SH-SY5Y (cell line): ENCODE measurements at regions not wholly inside any gene's neighbourhood (a gene's known extent, or its start where the extent isn't known, plus 50 kb on each side); places are given as distances from the start of the nearest gene placed in this dataset.

Experiments used
- GATA2 ChIP-seq: IDR thresholded peaks from 2 replicates; pipeline ENCODE4 v1.6.1; 2011; ENCODE audit warnings: mild to moderate bottlenecking, low read depth, low read length
- GATA3 ChIP-seq: IDR thresholded peaks from 2 replicates; pipeline ENCODE4 v1.6.1; 2011; ENCODE audit warnings: low read depth, mild to moderate bottlenecking, low read length, moderate library complexity

DNA sequence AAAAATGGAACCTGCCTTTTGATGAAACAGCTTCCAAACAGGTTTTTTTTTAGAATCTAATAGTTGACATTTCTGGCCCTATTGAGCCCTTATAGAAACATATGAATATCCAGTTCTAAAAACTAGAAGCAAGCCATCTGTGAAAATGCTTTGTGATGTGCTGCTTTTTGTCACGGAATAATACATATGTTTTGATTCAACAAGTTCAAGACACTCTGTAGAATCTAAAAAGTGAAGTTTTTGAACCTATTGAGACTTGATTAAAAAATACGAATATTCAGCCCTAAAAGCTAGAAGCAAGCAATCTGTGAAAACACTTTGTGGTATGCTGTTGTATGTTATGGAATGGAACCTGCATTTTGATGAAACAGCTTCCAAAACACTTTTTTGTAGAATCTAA lies 106.7 kb upstream of the VPREB1 start:
- no peak for TF ChIP-seq GATA3
- TF ChIP-seq GATA2 = no peak

DNA sequence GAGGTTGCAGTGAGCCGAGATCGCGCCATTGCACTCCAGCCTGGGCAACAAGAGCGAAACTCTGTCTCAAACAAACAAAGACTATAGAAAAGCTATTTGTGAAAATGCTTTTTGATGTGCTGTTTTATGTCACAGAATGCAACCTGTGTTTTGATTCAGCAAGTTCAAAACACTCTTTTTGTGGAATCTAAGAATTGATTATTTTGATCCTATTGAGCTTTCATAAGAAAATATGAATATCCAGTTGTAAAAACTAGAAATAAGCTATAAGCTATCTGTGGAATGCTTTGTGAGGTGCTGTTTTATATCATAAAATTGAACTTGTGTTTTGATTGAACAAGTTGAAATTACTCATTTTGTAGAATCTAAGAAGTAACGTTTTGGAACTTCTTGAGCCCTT lies 110.7 kb upstream of the VPREB1 start:
- TF ChIP-seq GATA2 (no peak), GATA3 (no peak)

DNA sequence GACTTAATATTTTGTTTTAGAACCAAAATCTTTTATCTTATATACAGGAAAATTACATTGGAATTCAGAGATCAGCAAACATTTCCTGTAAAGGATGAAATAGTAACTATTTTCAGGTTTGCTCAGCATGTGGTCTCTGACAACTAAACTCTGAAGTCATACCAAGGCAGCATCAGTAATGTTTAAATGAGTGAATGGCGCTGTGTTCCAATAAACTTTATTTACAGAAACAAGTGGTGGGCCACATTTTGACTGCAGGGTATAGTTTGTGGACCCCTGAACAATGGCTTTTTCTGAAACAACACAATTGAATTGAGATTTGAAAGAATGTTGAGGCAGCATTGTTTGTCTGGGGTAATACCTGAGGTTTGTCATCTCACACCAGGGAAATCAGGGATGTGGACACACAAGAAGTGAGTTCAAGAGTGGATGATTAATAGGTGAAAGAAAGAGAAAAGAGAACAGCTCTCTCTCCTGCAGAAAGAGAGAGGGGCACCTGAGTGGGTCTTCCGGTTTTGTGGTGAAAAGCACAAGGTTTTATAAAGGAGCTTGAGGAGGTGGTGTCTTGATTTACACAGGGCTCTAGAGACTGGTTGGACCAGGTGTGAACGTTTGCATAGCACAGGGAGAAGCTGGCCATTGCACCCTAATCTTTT lies 113.5 kb upstream of the VPREB1 start:
- TF ChIP-seq GATA2 (no peak), GATA3 (no peak)

DNA sequence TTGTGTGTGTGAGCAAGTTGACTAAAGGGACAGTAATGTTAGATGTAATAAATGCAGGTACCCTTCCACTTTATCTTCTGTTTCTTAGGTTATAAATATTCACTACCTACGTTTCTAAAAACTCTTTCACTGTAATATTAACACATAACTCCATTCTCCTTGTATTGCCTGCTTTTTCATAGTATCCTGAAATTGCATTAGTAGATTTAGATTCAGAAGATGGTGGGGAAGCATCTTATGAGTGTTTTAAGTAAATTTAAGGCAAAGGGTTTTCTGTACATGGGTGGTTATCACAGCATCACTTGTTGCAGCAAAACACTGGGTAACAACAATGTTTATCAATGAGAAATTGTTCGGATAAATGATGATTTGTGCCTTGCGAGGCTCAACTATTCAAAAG lies 115.2 kb upstream of the VPREB1 start:
- no peak for TF ChIP-seq GATA3

DNA sequence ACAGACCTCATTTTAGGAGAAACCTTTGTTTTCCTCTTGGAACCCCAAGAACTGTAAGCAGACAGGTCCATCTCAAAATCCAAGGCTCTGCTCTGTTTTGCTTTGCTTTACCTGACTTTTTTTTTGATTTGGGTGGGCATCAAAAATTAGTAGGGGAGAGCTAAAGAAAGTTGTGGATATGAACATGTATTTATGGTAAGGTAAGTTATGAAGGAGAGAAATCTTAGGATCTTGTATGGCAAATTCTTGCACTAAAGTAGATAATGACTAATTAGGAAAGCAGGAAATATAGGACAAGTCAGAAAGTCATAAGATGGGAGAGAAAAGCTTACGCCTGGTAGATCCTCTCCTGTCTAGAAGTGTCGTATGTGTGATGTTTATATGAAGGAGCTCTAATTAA lies 116.1 kb upstream of the VPREB1 start:
- TF ChIP-seq GATA3 (no peak), GATA2 (no peak)

DNA sequence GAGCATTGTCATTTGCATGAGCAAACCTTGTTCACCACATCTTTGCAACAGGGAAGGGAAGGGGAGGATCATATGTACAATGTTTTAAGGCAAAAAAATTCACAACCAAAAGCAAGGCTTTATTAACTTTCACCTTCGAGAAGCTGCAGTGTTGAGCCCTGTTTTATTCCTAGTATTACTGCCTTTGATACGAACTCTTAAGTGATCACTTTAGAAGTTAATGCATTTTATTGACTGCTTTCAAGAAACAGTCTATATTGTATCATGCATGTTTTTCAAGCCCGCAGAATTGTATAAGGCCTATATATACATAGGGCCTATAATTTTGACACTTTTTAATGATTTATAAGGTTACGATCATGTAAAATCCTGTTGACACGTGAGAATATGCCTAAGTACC lies 117.5 kb upstream of the VPREB1 start:
- no peak for TF ChIP-seq GATA2
- TF ChIP-seq GATA3 = no peak

DNA sequence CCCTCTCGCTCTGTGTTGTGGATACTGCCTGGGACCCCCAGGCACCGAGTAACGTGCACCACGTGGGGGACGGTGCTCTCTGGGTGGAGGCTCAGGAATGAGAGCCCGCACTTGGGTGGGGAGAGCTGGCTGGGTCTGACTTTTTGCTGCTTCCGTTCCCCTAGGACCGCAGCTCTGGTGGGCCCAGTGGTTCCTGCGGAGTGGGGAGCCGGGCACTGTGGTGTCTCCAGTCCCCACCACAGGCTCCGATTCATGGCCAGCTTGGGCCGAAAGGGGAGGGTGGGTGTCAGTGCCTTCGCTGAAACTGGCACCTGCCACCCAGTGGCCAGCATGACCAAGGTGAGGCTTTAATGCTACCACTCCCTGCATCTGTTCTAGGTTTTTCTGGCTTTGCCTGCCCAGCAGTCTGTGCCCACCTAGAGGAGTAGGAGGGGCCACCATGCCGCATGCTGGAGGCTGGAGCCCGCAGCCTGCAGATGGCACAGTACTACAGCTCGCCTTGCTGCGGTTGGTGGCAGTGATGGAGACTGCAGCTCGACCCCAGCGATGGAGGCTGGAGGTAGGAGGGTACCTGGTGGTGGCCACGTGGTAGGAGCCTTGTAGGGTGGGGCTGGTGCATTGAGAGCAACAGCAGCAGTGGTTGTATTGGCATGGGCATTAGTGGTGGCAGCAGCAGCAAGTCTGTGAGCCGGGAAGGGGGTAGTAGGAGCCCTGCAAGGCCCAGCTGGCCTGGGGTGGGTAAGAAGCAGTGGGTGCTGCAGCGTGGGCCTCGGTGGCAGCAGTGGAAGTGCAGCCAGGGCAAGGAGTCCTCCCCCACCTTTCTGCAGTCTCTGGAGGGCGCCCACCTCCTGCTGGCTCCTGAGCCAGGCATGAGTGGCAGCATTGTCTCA lies 118.8 kb upstream of the VPREB1 start:
- TF ChIP-seq GATA3 (no peak), GATA2 (no peak)

DNA sequence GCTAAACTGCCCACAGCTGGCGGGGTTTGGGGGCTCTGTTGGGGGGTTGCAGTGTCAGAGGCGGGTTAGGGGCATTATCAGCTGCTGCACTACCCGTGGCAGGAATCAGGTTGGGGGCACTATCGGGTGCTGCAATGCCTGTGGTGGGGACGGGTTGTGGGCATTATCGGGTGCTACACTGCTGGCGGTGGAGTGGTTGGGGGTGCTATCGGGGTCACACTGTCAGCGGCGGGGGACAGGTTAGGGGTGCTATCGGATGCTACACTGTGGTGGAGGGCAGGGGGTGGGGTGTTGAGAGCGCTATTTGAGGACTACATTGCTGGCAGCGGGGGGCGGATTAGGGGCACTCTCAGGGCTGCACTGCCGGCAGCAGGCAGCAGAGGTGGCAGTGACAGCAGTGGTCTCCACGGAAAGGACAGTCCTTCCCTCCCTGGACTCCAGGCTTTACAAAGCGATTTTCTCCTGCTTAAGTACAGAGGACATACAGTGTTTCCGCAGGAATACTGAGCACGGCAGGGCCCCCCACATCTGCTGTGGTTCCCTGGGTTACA lies 119.5 kb upstream of the VPREB1 start:
- TF ChIP-seq GATA3 = no peak
- no peak for TF ChIP-seq GATA2

DNA sequence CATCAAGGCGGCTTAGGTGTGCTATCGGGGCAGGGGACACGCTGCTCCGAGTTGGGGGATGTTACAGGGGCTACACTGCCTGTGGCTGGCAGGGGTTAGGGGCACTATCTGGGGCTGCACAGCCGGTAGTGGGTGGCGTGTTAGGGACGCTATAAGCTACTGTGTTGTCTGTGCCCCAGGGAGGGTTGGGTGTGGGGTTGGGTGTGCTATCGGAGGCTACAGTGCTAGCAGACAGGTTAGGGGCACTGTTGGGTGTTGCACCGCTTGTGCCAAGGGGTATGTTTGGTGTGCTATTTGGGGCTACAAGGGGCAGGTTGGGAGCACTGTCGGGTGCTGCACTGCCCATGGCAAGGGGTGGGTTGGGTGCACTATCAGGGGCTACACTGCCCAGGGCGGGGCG lies 120.2 kb upstream of the VPREB1 start:
- no peak for TF ChIP-seq GATA2

DNA sequence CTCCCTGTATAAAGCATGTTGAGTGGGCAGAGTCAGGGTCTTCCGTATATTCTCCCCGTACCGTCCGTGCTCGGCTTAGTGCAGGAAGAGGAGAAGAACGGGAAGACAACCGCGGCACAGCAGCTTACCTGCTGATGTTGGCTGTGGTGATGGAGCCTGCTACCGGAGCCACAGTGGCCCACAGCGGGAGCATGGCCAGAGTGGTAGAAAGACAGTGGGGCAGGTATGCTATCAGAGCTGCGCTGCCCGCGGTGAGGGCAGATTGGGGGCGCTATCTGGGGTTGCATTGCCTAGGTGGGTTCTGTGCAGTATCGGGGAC lies 120.7 kb upstream of the VPREB1 start:
- TF ChIP-seq GATA3 (no peak), GATA2 (no peak)

DNA sequence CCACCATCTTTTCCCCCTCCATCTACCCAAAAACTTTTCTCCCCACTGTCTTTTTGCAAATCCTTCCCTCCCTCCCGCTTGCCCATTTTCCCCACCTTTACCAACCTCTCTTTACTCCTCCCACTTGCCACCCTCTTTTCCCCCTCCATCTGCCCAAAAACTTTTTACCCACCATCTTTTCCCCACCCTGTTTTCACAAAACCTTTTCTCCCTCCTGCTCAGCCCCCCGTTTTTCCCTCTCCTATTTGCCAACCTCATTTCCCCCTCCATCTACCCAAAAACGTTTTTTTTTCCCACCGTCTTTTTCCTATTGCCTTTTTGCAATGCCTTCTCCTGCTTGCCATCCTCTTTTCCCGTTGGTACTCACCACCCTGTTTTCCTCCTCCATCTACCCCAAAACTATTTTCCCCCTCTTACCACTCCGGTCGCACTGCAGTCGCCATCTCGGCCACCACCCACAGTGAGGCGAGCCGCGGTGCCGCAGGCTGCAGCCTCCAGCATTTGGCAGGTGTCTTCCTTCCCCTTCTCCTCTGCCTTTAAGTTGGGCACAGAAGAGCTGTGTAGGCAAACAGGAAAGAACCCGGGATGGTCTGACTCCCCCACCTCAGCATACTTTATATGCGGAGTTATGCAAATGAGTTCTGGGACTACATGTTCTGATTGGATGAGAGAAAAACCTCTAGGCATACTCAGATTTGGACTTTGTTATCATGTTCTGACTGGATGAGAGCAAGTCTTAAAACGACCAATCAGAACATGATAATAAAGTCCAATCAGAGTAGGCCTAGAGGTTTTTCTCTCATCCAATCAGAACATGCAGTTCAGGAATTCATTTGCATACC lies 121.2 kb upstream of the VPREB1 start:
- no peak for TF ChIP-seq GATA2
- no peak for TF ChIP-seq GATA3

DNA sequence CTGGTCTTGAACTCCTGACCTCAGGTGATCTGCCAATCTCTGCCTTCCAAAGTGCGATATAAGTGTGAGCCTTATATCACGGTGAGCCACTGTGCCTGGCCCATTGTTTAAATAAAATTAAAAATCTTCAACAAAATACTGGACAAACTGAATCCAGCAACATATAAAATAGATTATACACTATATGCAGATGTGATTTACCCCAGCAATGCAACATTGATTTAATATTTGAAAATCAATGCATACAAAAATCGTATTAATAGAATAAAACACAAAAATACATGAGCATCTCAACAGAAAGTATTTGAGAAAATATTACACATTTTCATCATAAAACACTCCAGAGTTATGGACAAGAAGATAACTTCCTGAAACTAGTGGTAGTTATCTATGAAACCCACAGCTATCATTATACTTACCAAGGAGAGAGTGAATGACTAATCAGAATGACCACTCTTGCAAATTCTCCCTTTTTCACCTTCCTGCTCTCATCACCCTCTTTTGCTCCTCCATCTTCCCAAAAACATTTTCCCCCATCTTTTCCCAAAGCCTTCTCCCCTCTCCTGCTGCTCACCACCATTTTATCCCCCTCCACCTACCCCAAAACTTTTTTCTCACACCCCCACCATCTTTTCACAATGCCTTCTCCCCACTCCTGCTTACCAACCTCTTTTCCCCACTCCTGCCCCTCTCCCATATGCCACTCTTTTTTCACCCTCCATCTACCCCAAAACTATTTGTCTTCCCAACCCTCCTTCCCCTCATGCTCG lies 122.1 kb upstream of the VPREB1 start:
- TF ChIP-seq GATA2 = no peak
- TF ChIP-seq GATA3 = no peak

DNA sequence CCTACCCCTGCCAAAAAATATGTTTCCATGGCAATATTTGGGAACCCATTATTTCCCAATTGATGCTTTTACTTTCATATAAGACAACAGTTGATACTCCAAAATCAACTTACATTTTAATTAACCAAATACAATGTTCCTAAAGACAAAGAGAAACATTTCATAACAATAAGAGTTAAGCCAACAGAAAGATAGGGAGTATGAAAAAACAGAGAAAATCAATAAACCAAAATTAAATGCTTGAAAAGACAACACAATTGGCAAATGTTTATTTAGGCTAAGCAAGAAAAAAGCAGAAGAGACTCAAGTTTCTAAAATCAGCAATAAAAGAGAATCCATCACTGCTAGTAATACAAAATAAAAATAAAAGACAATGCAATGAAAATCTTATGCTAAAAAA lies 123.1 kb upstream of the VPREB1 start:
- no peak for TF ChIP-seq GATA2
- no peak for TF ChIP-seq GATA3

DNA sequence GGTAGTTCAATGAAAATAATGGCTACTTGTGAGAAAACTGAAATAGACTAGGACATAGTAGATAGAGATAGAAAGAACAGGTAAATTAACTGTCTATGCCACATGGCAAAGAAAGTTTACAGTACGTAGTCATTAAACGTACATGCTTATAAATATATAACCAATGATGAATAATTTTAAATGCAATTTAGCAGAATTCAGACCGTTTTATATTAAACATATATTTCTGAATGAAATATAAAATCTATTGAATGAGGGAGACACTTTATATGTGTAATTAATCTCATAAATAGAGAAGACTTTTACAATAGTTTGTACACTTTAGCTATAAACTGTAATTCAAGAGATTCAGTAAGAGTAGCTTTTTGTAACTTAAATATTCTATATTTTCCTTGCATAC lies 124.4 kb upstream of the VPREB1 start:
- no peak for TF ChIP-seq GATA2
- no peak for TF ChIP-seq GATA3

DNA sequence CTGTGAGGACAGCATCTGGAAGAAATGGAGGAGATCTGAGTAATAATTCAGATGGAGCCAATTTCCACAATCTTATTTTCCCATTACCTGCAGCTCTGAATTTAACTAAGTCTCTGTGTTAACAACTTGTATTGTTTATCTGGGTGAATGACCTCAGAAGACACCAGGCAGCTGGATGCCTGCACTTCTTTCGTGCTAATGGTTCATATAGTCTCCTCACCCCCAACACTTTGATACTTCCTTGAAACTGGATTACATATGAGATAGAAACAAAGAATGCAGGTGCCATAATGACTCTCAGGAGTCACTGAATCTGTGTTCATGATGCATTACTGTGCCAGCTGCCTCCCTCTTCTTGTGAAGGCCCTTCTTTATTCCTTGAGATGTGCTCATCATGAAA lies 125.6 kb upstream of the VPREB1 start:
- no peak for TF ChIP-seq GATA2
- TF ChIP-seq GATA3 = no peak
